ENCODE measurements at regions not wholly inside any gene's neighbourhood (a gene's known extent, or its start where the extent isn't known, plus 50 kb on each side); places are given as distances from the start of the nearest gene placed in this dataset.

DNA sequence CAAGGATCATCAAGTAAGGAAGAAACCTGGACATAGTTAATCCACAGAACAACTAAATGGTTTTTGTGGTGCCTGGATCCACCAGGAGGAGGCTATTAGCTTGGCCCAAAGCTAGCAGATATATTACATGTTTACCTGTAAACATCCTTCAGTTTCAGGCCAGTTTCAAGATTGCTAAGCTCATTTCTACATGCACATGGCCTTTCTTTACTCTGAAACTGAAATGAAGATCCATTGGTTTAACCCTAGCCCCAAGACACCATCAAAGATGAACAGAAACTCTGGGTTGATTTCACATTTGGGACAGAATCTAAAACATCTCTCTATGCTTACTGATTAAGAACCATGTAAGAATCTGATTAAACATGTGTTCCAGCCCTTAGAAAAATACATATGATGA lies 611.8 kb downstream of the TLE1 start:
- no peaks in the 10 kb centered on the region for H3K27me3 ChIP-seq
- intact Hi-C loops (cut with DNase I; ENCODE audit: low total_unique reads) (no loop called here), in situ Hi-C loops (cut with MboI; ENCODE audit: low sequenced_read_pairs in 4 of 4) (no loop called here)
- no peak for TF ChIP-seq POLR2A (IDR thresholded peaks at IDR 0.05)
- TF ChIP-seq, protein P1, sequence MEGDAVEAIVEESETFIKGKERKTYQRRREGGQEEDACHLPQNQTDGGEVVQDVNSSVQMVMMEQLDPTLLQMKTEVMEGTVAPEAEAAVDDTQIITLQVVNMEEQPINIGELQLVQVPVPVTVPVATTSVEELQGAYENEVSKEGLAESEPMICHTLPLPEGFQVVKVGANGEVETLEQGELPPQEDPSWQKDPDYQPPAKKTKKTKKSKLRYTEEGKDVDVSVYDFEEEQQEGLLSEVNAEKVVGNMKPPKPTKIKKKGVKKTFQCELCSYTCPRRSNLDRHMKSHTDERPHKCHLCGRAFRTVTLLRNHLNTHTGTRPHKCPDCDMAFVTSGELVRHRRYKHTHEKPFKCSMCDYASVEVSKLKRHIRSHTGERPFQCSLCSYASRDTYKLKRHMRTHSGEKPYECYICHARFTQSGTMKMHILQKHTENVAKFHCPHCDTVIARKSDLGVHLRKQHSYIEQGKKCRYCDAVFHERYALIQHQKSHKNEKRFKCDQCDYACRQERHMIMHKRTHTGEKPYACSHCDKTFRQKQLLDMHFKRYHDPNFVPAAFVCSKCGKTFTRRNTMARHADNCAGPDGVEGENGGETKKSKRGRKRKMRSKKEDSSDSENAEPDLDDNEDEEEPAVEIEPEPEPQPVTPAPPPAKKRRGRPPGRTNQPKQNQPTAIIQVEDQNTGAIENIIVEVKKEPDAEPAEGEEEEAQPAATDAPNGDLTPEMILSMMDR (IDR thresholded peaks at IDR 0.05 in 4 of 5, conservative IDR thresholded peaks at IDR 0.05 in 1 of 5), result no peak
- H3K27ac ChIP-seq, result no peak overlapping the region
- ATAC-seq, result no peak
- DNase-seq, result no peak
- H3K36me3 ChIP-seq, result no peaks in the 10 kb centered on the region
- no peak overlapping the region for H3K4me3 ChIP-seq
- H3K9me3 ChIP-seq, result no peaks in the 10 kb centered on the region
- no peaks in the 10 kb centered on the region for H3K4me1 ChIP-seq

DNA sequence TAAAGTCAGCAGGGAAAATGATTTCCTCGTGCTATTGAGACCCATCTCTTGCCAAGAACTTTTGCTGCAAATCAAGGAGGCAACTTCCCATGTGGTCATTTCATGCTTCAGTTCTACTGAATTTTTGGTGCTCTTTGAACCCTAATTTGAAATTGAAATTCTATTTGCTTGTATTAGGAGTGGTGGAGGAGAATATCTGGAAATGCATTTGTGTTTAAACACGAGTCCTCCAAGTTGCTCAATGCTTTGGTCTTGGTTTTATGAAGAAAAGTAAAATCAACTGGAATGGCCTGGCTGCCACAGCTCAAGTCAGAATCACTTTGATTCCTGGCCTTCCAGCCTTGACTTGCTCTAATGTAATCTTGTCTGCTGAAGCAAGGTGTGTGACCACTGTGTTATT lies 613.2 kb downstream of the TLE1 start:
- Histone ChIP-seq H3K27me3 (no peaks in the 10 kb centered on the region), H3K36me3 (no peaks in the 10 kb centered on the region), H3K27ac (no peak overlapping the region), H3K4me1 (no peaks in the 10 kb centered on the region), H3K9me3 (no peaks in the 10 kb centered on the region), H3K4me3 (no peak overlapping the region)
- DNase-seq, result no peak
- ATAC-seq, result no peak
- in situ Hi-C loops (cut with MboI; ENCODE audit: low sequenced_read_pairs in 4 of 4) (no loop called here), intact Hi-C loops (cut with DNase I; ENCODE audit: low total_unique reads) (no loop called here)
- TF ChIP-seq, protein P1 (IDR thresholded peaks at IDR 0.05 in 4 of 5, conservative IDR thresholded peaks at IDR 0.05 in 1 of 5), result no peak
- no peak for TF ChIP-seq POLR2A (IDR thresholded peaks at IDR 0.05)

DNA sequence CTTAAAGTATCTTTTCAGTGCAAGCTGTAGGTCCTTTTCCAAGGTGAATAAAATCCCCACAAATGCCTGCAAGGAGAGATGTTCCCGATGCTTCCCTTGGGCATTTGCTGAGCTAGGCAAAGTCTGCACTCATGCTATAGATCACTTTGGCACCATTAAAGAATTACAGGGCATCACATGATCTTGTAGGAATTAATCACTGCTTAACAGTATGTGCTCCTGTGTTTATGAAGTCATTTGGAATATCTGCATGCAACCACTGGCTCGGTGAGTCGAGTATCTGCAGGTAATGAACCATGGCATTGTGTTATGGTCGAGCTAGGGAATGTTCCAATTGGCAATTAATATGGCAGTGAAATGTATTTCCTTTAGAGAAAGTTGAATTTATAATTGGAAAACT lies 615.1 kb downstream of the TLE1 start:
- Histone ChIP-seq H3K4me1 (no peaks in the 10 kb centered on the region), H3K4me3 (no peak overlapping the region), H3K27me3 (no peaks in the 10 kb centered on the region), H3K36me3 (no peaks in the 10 kb centered on the region), H3K9me3 (no peaks in the 10 kb centered on the region), H3K27ac (no peak overlapping the region)
- intact Hi-C loops (cut with DNase I; ENCODE audit: low total_unique reads) (no loop called here), in situ Hi-C loops (cut with MboI; ENCODE audit: low sequenced_read_pairs in 4 of 4) (no loop called here)
- ATAC-seq (no peak), DNase-seq (no peak)
- TF ChIP-seq, protein P1 (IDR thresholded peaks at IDR 0.05 in 4 of 5, conservative IDR thresholded peaks at IDR 0.05 in 1 of 5), result no peak
- TF ChIP-seq POLR2A (IDR thresholded peaks at IDR 0.05), result no peak

DNA sequence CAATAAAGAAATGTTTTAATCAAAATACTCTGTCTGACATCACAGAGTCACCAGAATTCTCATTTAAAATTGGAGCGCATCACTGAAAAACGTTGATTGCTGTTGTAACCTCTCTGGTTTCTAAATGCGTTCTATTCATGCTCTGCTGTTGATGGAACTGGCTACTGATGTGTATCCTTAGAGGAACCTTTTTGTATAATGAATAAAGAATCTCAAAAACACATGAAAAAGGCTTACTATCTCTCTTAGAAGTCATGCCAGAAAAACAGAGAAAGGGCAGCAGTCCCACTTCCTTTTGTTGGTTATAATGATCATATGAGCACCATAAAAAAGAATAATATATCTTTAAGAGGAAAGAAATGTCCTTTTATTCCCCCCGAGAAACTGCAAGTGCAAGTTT lies 615.5 kb downstream of the TLE1 start:
- no peaks in the 10 kb centered on the region for H3K36me3 ChIP-seq
- no peak overlapping the region for H3K4me3 ChIP-seq
- DNase-seq (no peak), ATAC-seq (no peak)
- H3K9me3 ChIP-seq, result no peaks in the 10 kb centered on the region
- intact Hi-C loops (cut with DNase I; ENCODE audit: low total_unique reads) (no loop called here), in situ Hi-C loops (cut with MboI; ENCODE audit: low sequenced_read_pairs in 4 of 4) (no loop called here)
- H3K27me3 ChIP-seq, result no peaks in the 10 kb centered on the region
- no peaks in the 10 kb centered on the region for H3K4me1 ChIP-seq
- no peak overlapping the region for H3K27ac ChIP-seq
- TF ChIP-seq, protein P1 (IDR thresholded peaks at IDR 0.05 in 4 of 5, conservative IDR thresholded peaks at IDR 0.05 in 1 of 5), result no peak
- TF ChIP-seq POLR2A (IDR thresholded peaks at IDR 0.05), result no peak

DNA sequence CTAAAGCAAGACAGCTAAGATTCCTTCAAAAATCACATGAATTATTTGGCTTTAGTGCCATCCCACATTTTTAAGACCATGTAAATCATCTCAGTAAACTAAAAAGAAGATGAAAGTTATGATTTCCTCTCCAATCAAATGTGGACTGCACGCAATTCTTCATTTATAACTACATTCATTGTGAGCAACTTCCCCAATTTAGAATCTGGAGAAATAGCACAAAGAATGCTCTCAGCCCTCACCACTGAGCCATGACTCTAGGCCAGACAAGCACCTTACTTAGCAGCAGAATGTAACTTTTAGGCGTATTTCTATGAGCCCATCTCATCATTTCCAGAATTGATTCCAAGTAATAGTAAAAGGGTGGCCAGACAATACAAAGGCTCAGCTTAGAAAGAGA lies 616.6 kb downstream of the TLE1 start:
- Histone ChIP-seq H3K9me3 (no peaks in the 10 kb centered on the region), H3K4me3 (no peak overlapping the region), H3K36me3 (no peaks in the 10 kb centered on the region), H3K27ac (no peak overlapping the region), H3K4me1 (no peaks in the 10 kb centered on the region), H3K27me3 (no peaks in the 10 kb centered on the region)
- ATAC-seq, result no peak
- intact Hi-C loops (cut with DNase I; ENCODE audit: low total_unique reads), result no loop called here
- no peak for TF ChIP-seq POLR2A (IDR thresholded peaks at IDR 0.05)
- TF ChIP-seq, protein P1 (IDR thresholded peaks at IDR 0.05 in 4 of 5, conservative IDR thresholded peaks at IDR 0.05 in 1 of 5), result no peak
- no peak for DNase-seq
- in situ Hi-C loops (cut with MboI; ENCODE audit: low sequenced_read_pairs in 4 of 4), result no loop called here
